Adrenal gland (tissue), 5 donors: ENCODE measurements at regions not wholly inside any gene's neighbourhood (a gene's known extent, or its start where the extent isn't known, plus 50 kb on each side); places are given as distances from the start of the nearest gene placed in this dataset.

Source experiments
- POLR2A ChIP-seq, 2 donors: fragments of 450-650 bp; IDR thresholded peaks; one replicate each; pipeline ENCODE4 v1.6.1; 2017; ENCODE audit warnings: antibody characterized with exemption in 2 of 2, mild to moderate bottlenecking in 2 of 2, moderate library complexity in 1 of 2
- TF ChIP-seq, protein P1 (sequence below), 6 experiments: fragments of 450-650 bp in 4 of 6; fragments of 200-600 bp in 2 of 6; sonication (generic) in 1 of 6; IDR thresholded peaks; 1 replicate in 5 of 6; 2 replicates in 1 of 6; pipeline versions ENCODE4 v1.5.1 to v1.8.0; 2016 to 2021; ENCODE audit warnings: antibody characterized with exemption in 6 of 6, mild to moderate bottlenecking in 2 of 6, moderate library complexity in 1 of 6
- donor health status: DM: no; HTN: no; CAD: no.

DNA sequence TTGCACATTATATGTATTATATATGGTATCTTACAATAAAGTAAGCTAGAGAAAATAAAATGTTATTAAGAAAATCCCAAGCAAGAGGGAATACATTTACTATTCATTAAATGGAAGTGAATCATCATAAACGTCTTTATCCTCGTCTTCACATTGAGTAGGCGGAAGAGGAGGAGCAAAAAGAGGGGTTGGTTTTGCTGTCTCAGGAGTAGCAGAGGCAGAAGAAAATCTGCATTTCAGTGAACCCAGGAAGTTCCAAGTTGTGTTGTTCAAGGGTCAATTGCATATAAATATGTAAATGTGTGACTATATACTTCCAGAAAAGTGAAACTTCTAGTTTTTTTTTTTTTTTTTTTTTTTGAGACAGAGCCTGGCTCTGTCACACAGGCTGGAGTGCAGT, 301.4 kb downstream of the TMA16 start:
- no peak for TF ChIP-seq POLR2A (IDR thresholded peaks at IDR 0.05)
- TF ChIP-seq, protein P1, sequence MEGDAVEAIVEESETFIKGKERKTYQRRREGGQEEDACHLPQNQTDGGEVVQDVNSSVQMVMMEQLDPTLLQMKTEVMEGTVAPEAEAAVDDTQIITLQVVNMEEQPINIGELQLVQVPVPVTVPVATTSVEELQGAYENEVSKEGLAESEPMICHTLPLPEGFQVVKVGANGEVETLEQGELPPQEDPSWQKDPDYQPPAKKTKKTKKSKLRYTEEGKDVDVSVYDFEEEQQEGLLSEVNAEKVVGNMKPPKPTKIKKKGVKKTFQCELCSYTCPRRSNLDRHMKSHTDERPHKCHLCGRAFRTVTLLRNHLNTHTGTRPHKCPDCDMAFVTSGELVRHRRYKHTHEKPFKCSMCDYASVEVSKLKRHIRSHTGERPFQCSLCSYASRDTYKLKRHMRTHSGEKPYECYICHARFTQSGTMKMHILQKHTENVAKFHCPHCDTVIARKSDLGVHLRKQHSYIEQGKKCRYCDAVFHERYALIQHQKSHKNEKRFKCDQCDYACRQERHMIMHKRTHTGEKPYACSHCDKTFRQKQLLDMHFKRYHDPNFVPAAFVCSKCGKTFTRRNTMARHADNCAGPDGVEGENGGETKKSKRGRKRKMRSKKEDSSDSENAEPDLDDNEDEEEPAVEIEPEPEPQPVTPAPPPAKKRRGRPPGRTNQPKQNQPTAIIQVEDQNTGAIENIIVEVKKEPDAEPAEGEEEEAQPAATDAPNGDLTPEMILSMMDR (IDR thresholded peaks at IDR 0.05) = no peak
